H1 (cell line): ENCODE measurements at regions not wholly inside any gene's neighbourhood (a gene's known extent, or its start where the extent isn't known, plus 50 kb on each side); places are given as distances from the start of the nearest gene placed in this dataset.

Experiments
- CTCF ChIA-PET: fragments of 300-600 bp; sonication (Branson Sonifier 250); formaldehyde crosslinking; loops from one replicate; lab custom pipeline; 2021; ENCODE audit not compliant: partially characterized antibody; lab: Charles Lee
- POLR2A ChIA-PET: fragments of 300-600 bp; sonication (Branson Sonifier 250); formaldehyde crosslinking; loops from one replicate; lab custom pipeline; 2021; ENCODE audit warnings: inconsistent platforms; ENCODE audit not compliant: partially characterized antibody; lab: Charles Lee
- DNase-seq, 2 experiments: peaks; one replicate each; pipeline versions ENCODE4 v3.0.0 to v3.0.0-alpha.2; 2010 to 2022; ENCODE audit warnings: low spot score in 2 of 2, low read depth in 1 of 2, mixed read lengths in 1 of 2
- FAIRE-seq: peaks from 2 replicates; lab custom pipeline; 2011; peaks lifted over from hg19 to GRCh38; lab: Jason Lieb, UNC
- H2AFZ ChIP-seq: 2 replicates; pipeline ENCODE4 v1.8.1; 2012; ENCODE audit warnings: low read length, inconsistent platforms
- H2AK5ac ChIP-seq: 2 replicates; pipeline ENCODE4 v1.6.1; 2013; ENCODE audit warnings: low read depth, low read length
- H2BK120ac ChIP-seq: replicated peaks from 2 replicates; pipeline ENCODE3; 2013; ENCODE audit warnings: low read depth, low read length, inconsistent platforms
- H2BK12ac ChIP-seq: 2 replicates; pipeline ENCODE4 v1.6.1; 2013; ENCODE audit warnings: low read depth, low read length
- H2BK15ac ChIP-seq: 2 replicates; pipeline ENCODE4 v1.6.1; 2013; ENCODE audit warnings: low read length
- H2BK20ac ChIP-seq: 2 replicates; pipeline ENCODE4 v1.6.1; 2013; ENCODE audit warnings: low read length
- H2BK5ac ChIP-seq: 2 replicates; pipeline ENCODE4 v1.6.1; 2013; ENCODE audit warnings: low read depth, low read length
- H3K14ac ChIP-seq: 2 replicates; pipeline ENCODE4 v1.6.1; 2013; ENCODE audit warnings: inconsistent platforms; ENCODE audit not compliant: insufficient read length
- H3K18ac ChIP-seq: 2 replicates; pipeline ENCODE4 v1.6.1; 2013; ENCODE audit warnings: low read length; ENCODE audit errors: extremely low read depth
- H3K23ac ChIP-seq: 2 replicates; pipeline ENCODE4 v1.6.1; 2013; ENCODE audit warnings: inconsistent platforms; ENCODE audit not compliant: insufficient read length
- H3K23me2 ChIP-seq: 2 replicates; pipeline ENCODE4 v1.6.1; 2013; ENCODE audit warnings: low read depth, low read length
- H3K27ac ChIP-seq: 2 replicates; pipeline ENCODE4 v1.6.1; 2011; ENCODE audit warnings: low read depth, low read length, inconsistent platforms
- H3K27me3 ChIP-seq, 4 experiments: replicated peaks in 1 of 4; 1 replicate in 1 of 4; 2 replicates in 3 of 4; pipeline versions ENCODE4 v1.6.1 to v1.8.1; 2011 to 2013; ENCODE audit warnings: low read length in 3 of 4, mild to moderate bottlenecking in 3 of 4, inconsistent platforms in 2 of 4, mixed read lengths in 2 of 4, moderate library complexity in 1 of 4; ENCODE audit not compliant: control insufficient read depth in 3 of 4, insufficient read depth in 3 of 4; ENCODE audit errors: extremely low read depth in 1 of 4
- H3K36me3 ChIP-seq, 4 experiments: 2 replicates each; pipeline versions ENCODE4 v1.6.1 to v1.8.1; 2011 to 2013; ENCODE audit warnings: mild to moderate bottlenecking in 4 of 4, low read length in 3 of 4, moderate library complexity in 2 of 4, control low read depth in 1 of 4, inconsistent platforms in 1 of 4; ENCODE audit not compliant: insufficient read depth in 4 of 4, control insufficient read depth in 2 of 4
- H3K4ac ChIP-seq: replicated peaks from 2 replicates; pipeline ENCODE3; 2013; ENCODE audit warnings: low read length, low read depth, mixed read lengths, inconsistent platforms; ENCODE audit not compliant: insufficient read length
- H3K4me1 ChIP-seq, 4 experiments: replicated peaks in 1 of 4; 1 replicate in 1 of 4; 2 replicates in 3 of 4; pipeline versions ENCODE4 v1.6.1 to v1.8.1; 2011 to 2013; ENCODE audit warnings: low read length in 3 of 4, inconsistent platforms in 2 of 4, mixed read lengths in 1 of 4; ENCODE audit not compliant: insufficient read depth in 4 of 4, control insufficient read depth in 3 of 4
- H3K4me2 ChIP-seq, 2 experiments: 2 replicates each; pipeline versions ENCODE4 v1.6.1 to v1.8.1; 2011 to 2013; ENCODE audit warnings: low read depth in 2 of 2, low read length in 2 of 2, control low read depth in 1 of 2, inconsistent platforms in 1 of 2, mild to moderate bottlenecking in 1 of 2; ENCODE audit not compliant: insufficient read depth in 1 of 2
- H3K4me3 ChIP-seq, 4 experiments: fragments of 200-600, 300-600 bp in 1 of 4; sonication (generic), shearing (Covaris generic), sonication (Bioruptor Twin) in 1 of 4; 2 replicates each; pipeline versions ENCODE4 v1.5.1 to v1.8.1; 2011 to 2016; ENCODE audit warnings: low read length in 4 of 4, low read depth in 3 of 4, control low read depth in 2 of 4, inconsistent platforms in 2 of 4, mild to moderate bottlenecking in 2 of 4, mixed read lengths in 1 of 4, moderate library complexity in 1 of 4; ENCODE audit not compliant: insufficient read depth in 2 of 4; ENCODE audit errors: extremely low read depth in 1 of 4
- H3K56ac ChIP-seq: replicated peaks from 2 replicates; pipeline ENCODE3; 2013; ENCODE audit warnings: low read depth, mild to moderate bottlenecking, mixed read lengths, low read length, inconsistent platforms; ENCODE audit not compliant: insufficient read length
- H3K79me1 ChIP-seq: 2 replicates; pipeline ENCODE4 v1.6.1; 2013; ENCODE audit warnings: low read depth, low read length, control low read depth
- H3K79me2 ChIP-seq, 2 experiments: 2 replicates each; pipeline versions ENCODE4 v1.6.1 to v1.8.1; 2012 to 2013; ENCODE audit warnings: low read length in 2 of 2, mild to moderate bottlenecking in 2 of 2, inconsistent platforms in 1 of 2; ENCODE audit not compliant: insufficient read depth in 2 of 2, control insufficient read depth in 1 of 2
- H3K9ac ChIP-seq, 4 experiments: replicated peaks in 1 of 4; 1 replicate in 1 of 4; 2 replicates in 3 of 4; pipeline versions ENCODE4 v1.6.1 to v1.8.1; 2011 to 2013; ENCODE audit warnings: low read depth in 3 of 4, low read length in 3 of 4, control low read depth in 2 of 4, mild to moderate bottlenecking in 2 of 4, moderate library complexity in 2 of 4, inconsistent platforms in 1 of 4; ENCODE audit errors: extremely low read depth in 1 of 4
- H3K9me3 ChIP-seq, 2 experiments: 2 replicates each; pipeline versions ENCODE4 v1.6.1 to v1.8.1; 2012 to 2013; ENCODE audit warnings: mild to moderate bottlenecking in 2 of 2, moderate library complexity in 2 of 2, control low read depth in 1 of 2, inconsistent platforms in 1 of 2, low read depth in 1 of 2, low read length in 1 of 2, mixed read lengths in 1 of 2; ENCODE audit not compliant: insufficient read depth in 2 of 2
- H4K20me1 ChIP-seq, 2 experiments: replicated peaks in 1 of 2; 2 replicates each; pipeline versions ENCODE3 to v1.8.1; 2011 to 2013; ENCODE audit warnings: inconsistent platforms in 2 of 2, low read length in 2 of 2, mild to moderate bottlenecking in 1 of 2; ENCODE audit not compliant: insufficient read depth in 2 of 2, control insufficient read depth in 1 of 2
- H4K5ac ChIP-seq: 2 replicates; pipeline ENCODE4 v1.6.1; 2013; ENCODE audit warnings: low read length, low read depth, mixed read lengths, inconsistent platforms; ENCODE audit not compliant: insufficient read length
- H4K8ac ChIP-seq: 2 replicates; pipeline ENCODE4 v1.8.0; 2013; ENCODE audit warnings: mild to moderate bottlenecking, moderate library complexity, low read length, inconsistent platforms; ENCODE audit not compliant: insufficient read depth; ENCODE audit errors: extremely low read depth
- H4K91ac ChIP-seq: replicated peaks from 2 replicates; pipeline ENCODE3; 2013; ENCODE audit warnings: low read length, mixed read lengths, inconsistent platforms; ENCODE audit not compliant: insufficient read length
- EP300 ChIP-seq, 2 experiments: IDR thresholded peaks; 1 replicate in 1 of 2; 2 replicates in 1 of 2; pipeline ENCODE4 v1.6.1; 2011 to 2012; ENCODE audit warnings: low read depth in 2 of 2, low read length in 2 of 2, mild to moderate bottlenecking in 2 of 2, borderline replicate concordance in 1 of 2, inconsistent platforms in 1 of 2, moderate library complexity in 1 of 2
- EZH2 ChIP-seq: fragments of 200-600 bp; sonication (generic); IDR thresholded peaks from 2 replicates; pipeline ENCODE4 v1.7.1; 2012; ENCODE audit warnings: low read depth, mild to moderate bottlenecking, moderate library complexity, low read length, inconsistent platforms; ENCODE audit not compliant: severe bottlenecking
- JUN ChIP-seq: IDR thresholded peaks from 2 replicates; pipeline ENCODE4 v1.6.1; 2011; ENCODE audit warnings: low read depth, mild to moderate bottlenecking, improper control_type of control experiment, low read length
- NANOG ChIP-seq: IDR thresholded peaks from 2 replicates; pipeline ENCODE4 v1.6.1; 2011; ENCODE audit warnings: low read length, low read depth, mild to moderate bottlenecking, inconsistent platforms; ENCODE audit not compliant: insufficient read depth, poor library complexity, severe bottlenecking
- RAD21 ChIP-seq, 2 experiments: IDR thresholded peaks in 1 of 2; conservative IDR thresholded peaks in 1 of 2; 2 replicates each; pipeline ENCODE4 v1.6.1; 2011; ENCODE audit warnings: low read depth in 2 of 2, low read length in 2 of 2, improper control_type of control experiment in 1 of 2, inconsistent platforms in 1 of 2, mild to moderate bottlenecking in 1 of 2, moderate library complexity in 1 of 2
- SIRT6 ChIP-seq: IDR thresholded peaks from one replicate; pipeline ENCODE4 v1.7.1; 2012; ENCODE audit warnings: low read length, inconsistent platforms
- SUZ12 ChIP-seq: fragments of 200-600 bp; sonication (generic); IDR thresholded peaks from 2 replicates; pipeline ENCODE4 v1.6.1; 2012; ENCODE audit warnings: mild to moderate bottlenecking, inconsistent platforms, low read length, moderate library complexity, mixed read lengths
- YY1 ChIP-seq: IDR thresholded peaks from 2 replicates; pipeline ENCODE4 v1.6.1; 2011; ENCODE audit warnings: low read depth, mild to moderate bottlenecking, low read length
- WGBS, 2 experiments: shearing (Covaris generic) in 1 of 2; methylation state at CpG; one replicate each; pipeline versions ENCODE4 v1.1.6 to v1.1.7; 2013 to 2015; ENCODE audit warnings: low lambda C conversion rate in 2 of 2, mixed read lengths in 2 of 2, inconsistent platforms in 1 of 2, low coverage in 1 of 2, missing lambda C conversion rate in 1 of 2; ENCODE audit not compliant: insufficient replicate concordance in 2 of 2, insufficient coverage in 1 of 2, insufficient read length in 1 of 2; ENCODE audit errors: extremely low coverage in 1 of 2, missing lambda C conversion rate in 1 of 2; 5-methylcytosine and 5-hydroxymethylcytosine counted together

- Histone ChIP-seq H2BK15ac (peak overlapping the region; percentile 19; the same call in 1 of the 2 replicates), H3K4me2 (no peak overlapping the region), H4K8ac (no peak overlapping the region), H2AFZ (no peak overlapping the region), H3K18ac (no peak overlapping the region), H3K36me3 (no peaks in the 10 kb centered on the region), H3K27ac (no peak overlapping the region), H3K56ac (no peak overlapping the region), H2BK5ac (peak overlapping the region; percentile 79; the same call in 1 of the 2 replicates), H4K91ac (no peak overlapping the region), H3K14ac (no peak overlapping the region), H2BK120ac (no peak overlapping the region), H4K20me1 (no peaks in the 10 kb centered on the region), H3K79me2 (no peaks in the 10 kb centered on the region), H2BK12ac (peak overlapping the region; percentile 96; the same call in 1 of the 2 replicates), H3K4me3 (no peak overlapping the region), H3K4ac (no peak overlapping the region), H3K23ac (no peak overlapping the region), H2AK5ac (no peak overlapping the region), H3K23me2 (peaks cover 3% of the 10 kb centered on the region; the same call in 1 of the 2 replicates), H3K9me3 (no peaks in the 10 kb centered on the region), H3K79me1 (no peaks in the 10 kb centered on the region), H3K27me3 (no peaks in the 10 kb centered on the region; a peak in 2 of 7 replicates), H2BK20ac (no peak overlapping the region), H3K9ac (no peak overlapping the region), H3K4me1 (peaks cover 6 to 28% (median 18%) of the 10 kb centered on the region in 4 experiments), H4K5ac (no peak overlapping the region)
- CTCF ChIA-PET = no interaction called here
- DNase-seq (no peak), FAIRE-seq (no peak)
- TF ChIP-seq SIRT6 = no peak
- no peak for TF ChIP-seq EP300 (IDR thresholded peaks at IDR 0.05; ENCODE audit: borderline replicate concordance in 1 of 2, low read depth in 2 of 2, low read length in 2 of 2)
- no peak for TF ChIP-seq JUN
- TF ChIP-seq NANOG = no peak
- TF ChIP-seq EZH2 = no peak
- TF ChIP-seq SUZ12 = no peak
- no peak for TF ChIP-seq RAD21 (IDR thresholded peaks at IDR 0.05 in 1 of 2, conservative IDR thresholded peaks at IDR 0.05 in 1 of 2; ENCODE audit: low read depth in 2 of 2, low read length in 2 of 2)
- no peak for TF ChIP-seq YY1
- WGBS, 2 experiments = 92% methylated on average over 14 of the region's 14 CpGs; no CpG with 5 or more reads in 1 of the 2 experiments
- POLR2A ChIA-PET = no interaction called here
Measured at GRCh38 chr10:131653140-131653539, 247.7 kb upstream of the PPP2R2D start.
